Transverse colon (tissue), 4 donors: ENCODE measurements at regions not wholly inside any gene's neighbourhood (a gene's known extent, or its start where the extent isn't known, plus 50 kb on each side); places are given as distances from the start of the nearest gene placed in this dataset.

Experiments used
- EP300 ChIP-seq: sonication (generic); formaldehyde crosslinking; IDR thresholded peaks from one replicate; pipeline ENCODE4 v1.6.1; 2017; ENCODE audit warnings: antibody characterized with exemption, low read depth
- POLR2A ChIP-seq: fragments of 450-650 bp; IDR thresholded peaks from one replicate; pipeline ENCODE4 v1.6.1; 2016; ENCODE audit warnings: antibody characterized with exemption, mild to moderate bottlenecking, moderate library complexity
- POLR2AphosphoS5 ChIP-seq, 3 donors: sonication (generic); formaldehyde crosslinking; IDR thresholded peaks; one replicate each; pipeline ENCODE4 v1.6.1; 2016; ENCODE audit warnings: antibody characterized with exemption in 3 of 3
- TF ChIP-seq, protein P1 (sequence below), 5 experiments: fragments of 200-600 bp in 3 of 5; fragments of 450-650 bp in 2 of 5; sonication (generic) in 3 of 5; IDR thresholded peaks; 1 replicate in 2 of 5; 2 replicates in 3 of 5; pipeline ENCODE4 v1.5.1; 2016 to 2017; ENCODE audit warnings: antibody characterized with exemption in 5 of 5, inconsistent platforms in 3 of 5, mild to moderate bottlenecking in 2 of 5, moderate library complexity in 1 of 5

DNA sequence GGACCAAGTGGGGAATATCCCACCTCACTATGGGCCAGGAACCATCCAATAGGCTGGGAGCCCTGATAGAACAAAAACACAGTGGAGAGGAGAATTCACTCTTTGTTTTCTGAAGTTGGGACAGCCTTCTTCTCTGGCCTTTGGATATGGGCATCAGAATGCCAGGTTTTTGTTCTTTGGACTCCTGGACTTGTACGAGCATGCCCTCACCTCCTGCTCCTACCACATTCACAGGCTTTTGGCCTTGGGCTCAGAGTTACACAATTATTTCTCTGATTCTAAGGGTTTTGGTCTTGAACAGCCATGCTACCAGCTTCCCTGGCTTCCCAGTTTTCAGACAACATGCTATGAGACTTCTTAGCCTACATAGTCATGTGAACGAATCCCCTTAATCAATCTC lies 732.9 kb upstream of the VRK2 start:
- TF ChIP-seq, protein P1, sequence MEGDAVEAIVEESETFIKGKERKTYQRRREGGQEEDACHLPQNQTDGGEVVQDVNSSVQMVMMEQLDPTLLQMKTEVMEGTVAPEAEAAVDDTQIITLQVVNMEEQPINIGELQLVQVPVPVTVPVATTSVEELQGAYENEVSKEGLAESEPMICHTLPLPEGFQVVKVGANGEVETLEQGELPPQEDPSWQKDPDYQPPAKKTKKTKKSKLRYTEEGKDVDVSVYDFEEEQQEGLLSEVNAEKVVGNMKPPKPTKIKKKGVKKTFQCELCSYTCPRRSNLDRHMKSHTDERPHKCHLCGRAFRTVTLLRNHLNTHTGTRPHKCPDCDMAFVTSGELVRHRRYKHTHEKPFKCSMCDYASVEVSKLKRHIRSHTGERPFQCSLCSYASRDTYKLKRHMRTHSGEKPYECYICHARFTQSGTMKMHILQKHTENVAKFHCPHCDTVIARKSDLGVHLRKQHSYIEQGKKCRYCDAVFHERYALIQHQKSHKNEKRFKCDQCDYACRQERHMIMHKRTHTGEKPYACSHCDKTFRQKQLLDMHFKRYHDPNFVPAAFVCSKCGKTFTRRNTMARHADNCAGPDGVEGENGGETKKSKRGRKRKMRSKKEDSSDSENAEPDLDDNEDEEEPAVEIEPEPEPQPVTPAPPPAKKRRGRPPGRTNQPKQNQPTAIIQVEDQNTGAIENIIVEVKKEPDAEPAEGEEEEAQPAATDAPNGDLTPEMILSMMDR (IDR thresholded peaks at IDR 0.05): no peak
- no peak for TF ChIP-seq POLR2AphosphoS5 (IDR thresholded peaks at IDR 0.05)
- TF ChIP-seq EP300: no peak
- no peak for TF ChIP-seq POLR2A
